GM12892 (cell line): ENCODE measurements at regions not wholly inside any gene's neighbourhood (a gene's known extent, or its start where the extent isn't known, plus 50 kb on each side); places are given as distances from the start of the nearest gene placed in this dataset.
"Not testable (repeated sequence)": the region's sequence is repeated elsewhere in the genome, so short reads cannot be mapped to it uniquely, and the experiment has no call there.

ENCODE experiments used
- DNase-seq: peaks from one replicate; pipeline ENCODE4 v3.0.0; 2011; ENCODE audit not compliant: insufficient read length
- FAIRE-seq: peaks from 2 replicates; lab custom pipeline; 2011; peaks lifted over from hg19 to GRCh38; lab: Jason Lieb, UNC
- POLR2A ChIP-seq: IDR thresholded peaks from 2 replicates; pipeline ENCODE4 v1.6.1; 2011; ENCODE audit warnings: low read depth, low read length, control low read depth
- POLR2AphosphoS5 ChIP-seq: IDR thresholded peaks from 2 replicates; pipeline ENCODE4 v1.6.1; 2011; ENCODE audit warnings: low read depth, low read length, control low read depth
- TAF1 ChIP-seq: IDR thresholded peaks from 2 replicates; pipeline ENCODE4 v1.6.1; 2011; ENCODE audit warnings: low read depth, mild to moderate bottlenecking, control low read depth, low read length, borderline replicate concordance

DNA sequence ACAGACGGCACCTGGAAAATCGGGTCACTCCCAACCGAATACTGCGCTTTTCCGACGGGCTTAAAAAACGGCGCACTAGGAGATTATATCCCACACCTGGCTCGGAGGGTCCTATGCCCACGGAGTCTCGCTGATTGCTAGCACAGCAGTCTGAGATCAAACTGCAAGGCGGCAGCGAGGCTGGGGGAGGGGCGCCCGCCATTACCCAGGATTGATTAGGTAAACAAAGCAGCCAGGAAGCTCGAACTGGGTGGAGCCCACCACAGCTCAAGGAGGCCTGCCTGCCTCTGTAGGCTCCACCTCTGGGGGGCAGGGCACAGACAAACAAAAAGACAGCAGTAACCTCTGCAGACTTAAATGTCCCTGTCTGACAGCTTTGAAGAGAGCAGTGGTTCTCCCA lies 64.5 kb downstream of the SLC30A10 start:
- DNase-seq, FAIRE-seq: not testable (repeated sequence)

DNA sequence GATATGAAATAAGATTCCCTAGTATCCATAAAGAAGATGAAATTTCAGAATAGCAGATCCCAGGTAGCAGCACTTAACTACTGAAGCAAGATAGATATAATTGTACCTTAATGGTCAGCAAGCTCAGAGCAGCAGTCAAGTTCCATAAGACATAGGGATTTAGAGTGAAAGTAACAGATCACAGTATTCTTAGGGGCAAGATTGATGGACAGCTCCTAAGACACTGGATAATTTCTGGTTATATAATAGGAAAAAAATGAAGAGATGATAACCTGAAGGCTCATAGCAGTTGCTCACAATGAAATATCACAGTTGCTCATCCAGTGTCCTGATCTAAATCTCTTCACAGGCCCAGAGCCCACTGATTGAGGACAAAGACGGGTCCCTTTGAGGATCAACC lies 66.0 kb downstream of the SLC30A10 start:
- FAIRE-seq (no peak), DNase-seq (no peak)
- TF ChIP-seq TAF1 (no peak), POLR2A (no peak), POLR2AphosphoS5 (no peak)

DNA sequence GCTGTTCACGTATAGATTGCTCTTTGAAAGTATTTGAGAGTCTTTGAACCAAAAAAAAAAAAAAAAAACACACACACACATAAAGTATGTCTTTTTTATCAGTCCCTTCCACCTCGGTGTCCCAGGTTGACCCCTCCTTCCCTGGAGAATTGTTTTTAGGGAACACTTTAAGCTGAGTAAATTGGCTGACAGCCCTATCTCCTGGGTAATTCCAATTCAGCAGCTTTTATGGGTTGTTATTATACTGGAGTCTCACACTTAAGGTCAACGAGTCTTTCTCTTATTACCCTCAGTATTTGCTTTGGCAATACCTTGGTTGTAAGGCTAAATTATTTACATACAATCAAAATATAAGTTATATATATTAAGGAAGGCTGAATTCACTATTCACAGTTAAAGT lies 69.4 kb downstream of the SLC30A10 start:
- DNase-seq: no peak
- no peak for FAIRE-seq
- TF ChIP-seq POLR2A (no peak), POLR2AphosphoS5 (no peak), TAF1 (no peak)

DNA sequence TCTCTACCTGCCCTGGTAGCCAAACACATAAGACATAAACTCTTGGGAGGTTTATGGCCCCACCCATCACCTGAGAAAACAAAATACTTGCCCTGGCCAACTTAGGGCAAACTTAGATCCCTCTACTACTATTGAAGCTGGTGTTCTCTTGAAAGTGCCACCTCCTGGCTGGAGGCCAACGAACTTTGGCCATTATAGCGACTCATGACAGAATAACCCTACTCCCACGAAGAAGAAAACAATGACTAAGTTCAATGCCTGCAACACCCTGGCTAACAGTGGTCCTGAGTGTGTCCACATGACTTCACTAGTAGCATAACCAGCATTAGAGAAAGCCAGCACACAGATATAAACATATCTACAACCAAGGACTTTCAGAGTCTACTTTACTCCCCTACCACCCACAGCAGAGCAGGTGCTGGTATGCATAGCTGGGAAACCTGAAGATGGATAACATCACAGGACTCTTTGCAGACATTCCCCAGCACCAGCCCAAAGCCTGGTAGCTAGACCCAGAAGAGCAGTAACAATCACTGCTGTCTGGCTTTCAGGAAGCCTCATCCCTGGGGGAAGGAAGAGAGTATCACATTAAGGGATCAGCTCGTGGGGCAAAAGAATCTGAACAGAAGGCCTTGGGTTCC lies 81.0 kb downstream of the SLC30A10 start:
- TF ChIP-seq POLR2A (no peak), TAF1 (no peak), POLR2AphosphoS5 (no peak)
- DNase-seq: no peak
- no peak for FAIRE-seq

DNA sequence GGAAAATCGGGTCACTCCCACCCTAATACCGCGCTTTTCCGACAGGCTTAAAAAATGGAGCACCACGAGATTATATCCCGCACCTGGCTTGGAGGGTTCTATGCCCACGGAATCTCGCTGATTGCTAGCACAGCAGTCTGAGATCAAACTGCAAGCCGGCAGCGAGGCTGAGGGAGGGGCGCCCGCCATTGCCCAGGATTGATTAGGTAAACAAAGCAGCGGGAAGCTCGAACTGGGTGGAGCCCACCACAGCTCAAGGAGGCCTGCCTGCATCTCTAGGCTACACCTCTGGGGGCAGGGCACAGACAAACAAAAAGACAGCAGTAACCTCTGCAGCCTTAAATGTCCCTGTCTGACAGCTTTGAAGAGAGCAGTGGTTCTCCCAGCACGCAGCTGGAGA lies 88.8 kb downstream of the SLC30A10 start:
- not testable (repeated sequence) for FAIRE-seq, DNase-seq

DNA sequence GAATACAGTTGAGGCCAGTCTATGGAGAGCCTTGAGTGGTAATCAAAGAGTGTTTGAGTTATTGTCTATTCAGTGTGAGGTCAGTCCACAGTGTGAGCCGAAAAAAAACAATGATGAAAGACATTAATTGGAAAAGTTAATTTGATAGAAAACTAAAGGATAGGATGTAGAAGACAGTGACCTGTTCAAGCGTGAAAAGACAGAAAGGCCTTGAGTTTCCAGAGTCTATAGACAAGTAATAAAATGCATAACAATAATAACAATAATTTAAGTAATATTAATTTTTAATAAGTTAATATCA lies 90.4 kb downstream of the SLC30A10 start:
- TF ChIP-seq POLR2A (no peak), TAF1 (no peak), POLR2AphosphoS5 (no peak)
- FAIRE-seq (no peak), DNase-seq (no peak)

DNA sequence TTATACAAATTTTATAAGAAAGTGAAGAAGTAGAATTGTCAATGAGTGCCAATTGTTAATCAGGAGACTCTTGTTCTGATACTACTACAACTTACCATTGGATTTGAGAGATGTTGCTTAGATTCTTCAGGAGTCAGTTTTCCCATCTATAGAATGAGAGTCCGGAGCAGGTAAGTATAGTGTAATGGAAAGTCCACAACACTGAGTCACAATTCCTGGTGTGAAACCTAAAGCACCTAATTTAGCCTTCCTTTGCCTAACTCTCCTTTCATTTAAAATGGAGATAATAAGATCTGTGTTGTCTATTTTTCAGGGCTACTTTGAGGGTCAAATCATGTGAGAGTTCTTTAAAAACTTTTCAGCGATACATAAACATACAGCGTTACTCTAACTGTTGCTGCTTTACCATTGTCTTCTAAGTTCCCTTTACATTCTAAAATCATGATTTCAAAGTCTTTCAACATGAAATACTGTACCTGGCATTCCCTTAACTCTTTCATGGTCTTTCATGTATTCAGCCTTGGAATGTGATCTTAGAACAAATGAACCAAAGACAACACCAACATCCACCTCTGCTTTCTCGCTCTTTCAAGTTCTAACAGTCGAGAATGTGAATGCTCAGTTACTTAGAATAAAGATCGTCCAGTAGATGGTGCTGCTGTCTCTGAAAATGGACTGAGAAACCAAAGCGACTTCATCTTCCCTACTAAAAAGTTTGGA lies 90.9 kb downstream of the SLC30A10 start:
- DNase-seq: peak; percentile 8
- no peak for TF ChIP-seq POLR2A
- no peak for FAIRE-seq

DNA sequence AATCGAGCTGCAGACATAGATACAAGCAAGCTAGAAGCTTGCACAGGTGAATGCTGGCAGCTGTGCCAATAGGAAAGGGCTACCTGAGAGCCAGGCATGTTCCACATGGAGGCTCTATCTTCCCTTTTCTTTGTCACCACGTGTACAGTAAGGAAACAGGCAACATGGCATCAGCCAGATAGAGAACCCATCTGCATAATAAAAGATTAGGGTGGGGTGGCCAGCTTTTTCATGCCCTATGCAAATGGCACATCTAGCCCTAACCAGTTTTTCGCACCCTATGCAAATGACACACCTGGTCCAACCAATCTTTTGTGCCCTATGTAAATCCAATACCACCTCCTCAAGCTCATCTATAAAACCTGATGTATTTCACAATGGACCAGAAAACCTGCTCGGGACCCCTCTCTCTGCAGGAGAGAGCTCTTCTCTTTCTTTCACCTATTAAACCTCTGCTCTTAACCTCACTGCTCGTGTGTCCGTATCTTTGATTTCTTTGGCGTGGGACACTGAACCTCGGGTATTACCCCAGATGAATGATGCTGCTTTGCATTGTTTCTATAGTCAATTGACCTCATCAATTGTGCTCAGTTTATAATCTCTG lies 93.9 kb downstream of the SLC30A10 start:
- FAIRE-seq (no peak), DNase-seq (no peak)
- TF ChIP-seq POLR2AphosphoS5 (no peak), TAF1 (no peak), POLR2A (no peak)

DNA sequence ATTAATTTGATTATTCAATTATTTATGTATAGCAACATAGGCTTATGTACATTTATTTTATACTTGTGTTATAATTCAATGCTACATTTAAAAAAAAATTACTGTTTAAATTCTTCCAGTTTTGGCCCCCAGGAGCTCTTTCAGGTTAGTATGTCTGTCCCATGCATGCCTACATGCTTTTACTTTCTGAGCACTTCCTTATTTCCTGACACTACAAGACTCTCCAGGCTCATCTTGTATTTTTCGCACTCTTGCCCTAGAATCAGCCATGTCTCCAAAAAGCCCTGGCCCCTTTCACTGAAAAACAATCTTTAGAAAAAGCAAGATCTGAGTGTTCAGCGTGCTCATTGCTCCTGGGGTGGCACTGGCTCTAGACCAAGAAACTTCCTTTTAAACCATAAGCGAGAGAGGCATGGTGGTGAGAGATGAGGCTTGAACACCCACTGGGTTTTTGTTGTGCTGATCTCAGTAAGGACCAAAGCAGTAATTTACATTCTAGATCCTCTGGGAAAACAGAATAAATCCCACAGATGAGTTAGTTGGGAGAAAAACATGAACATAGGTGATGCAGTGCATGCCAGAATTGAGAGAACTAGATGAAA lies 95.0 kb downstream of the SLC30A10 start:
- no peak for FAIRE-seq
- TF ChIP-seq POLR2AphosphoS5 (no peak), POLR2A (no peak), TAF1 (no peak)
- no peak for DNase-seq

DNA sequence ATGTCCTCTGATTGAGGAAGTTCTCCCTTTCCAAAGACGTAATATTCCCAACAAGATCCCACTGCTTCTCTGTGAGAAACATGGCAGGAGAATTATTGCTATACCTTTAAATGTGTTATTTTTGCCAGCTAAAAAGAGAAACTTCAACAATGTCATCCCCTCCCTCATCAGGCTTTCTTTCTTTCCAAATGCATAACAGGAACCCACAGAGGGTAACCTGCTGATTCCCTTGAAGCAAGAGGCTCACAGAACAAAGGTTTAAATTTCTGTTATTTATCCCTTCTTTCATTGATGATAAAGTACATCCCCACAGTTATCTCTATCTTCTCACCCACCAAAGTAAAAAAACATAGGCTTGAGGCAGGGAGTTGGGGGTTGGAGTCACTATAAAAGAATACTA lies 102.1 kb downstream of the SLC30A10 start:
- TF ChIP-seq TAF1 (no peak), POLR2AphosphoS5 (no peak), POLR2A (no peak)
- FAIRE-seq: no peak
- no peak for DNase-seq

DNA sequence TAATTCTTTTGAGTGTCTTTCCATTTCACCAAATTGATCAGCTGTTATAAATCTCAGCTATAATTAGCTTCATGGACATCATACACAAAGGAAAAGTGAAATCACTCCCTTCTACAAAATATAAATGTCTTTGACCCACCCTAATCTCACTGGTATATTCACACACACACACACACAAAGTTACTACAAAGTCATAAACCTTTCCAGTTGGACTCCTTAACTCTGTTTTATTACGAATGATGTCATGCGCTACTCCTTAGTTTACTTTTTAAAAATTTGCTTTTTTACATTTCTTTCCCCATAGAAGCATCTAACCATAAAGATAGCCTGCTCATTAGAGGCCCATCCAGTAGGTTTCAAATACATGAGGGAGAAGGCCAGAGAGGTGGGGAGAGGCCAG lies 103.0 kb downstream of the SLC30A10 start:
- DNase-seq (no peak), FAIRE-seq (no peak)
- TF ChIP-seq POLR2AphosphoS5 (no peak), TAF1 (no peak), POLR2A (no peak)

DNA sequence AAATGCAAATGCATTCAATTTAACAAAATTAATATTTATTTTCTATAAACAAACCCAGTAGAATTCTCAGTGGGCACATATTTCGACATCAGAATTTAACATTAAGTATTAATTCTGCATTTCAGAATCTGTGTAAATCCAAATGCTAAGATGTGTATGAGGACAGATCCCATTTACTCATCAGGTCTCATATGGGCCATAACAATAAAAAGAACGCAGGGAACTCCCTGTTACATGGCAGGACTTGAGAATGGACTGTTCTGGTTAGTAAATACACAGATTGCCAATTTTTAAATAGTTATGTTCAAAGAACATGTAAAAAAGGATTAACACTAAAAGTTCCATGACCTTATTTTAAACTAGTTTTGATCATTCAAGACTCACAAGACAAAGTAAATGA lies 104.0 kb downstream of the SLC30A10 start:
- no peak for TF ChIP-seq POLR2AphosphoS5
- no peak for TF ChIP-seq POLR2A
- no peak for TF ChIP-seq TAF1
- no peak for DNase-seq
- FAIRE-seq: no peak

DNA sequence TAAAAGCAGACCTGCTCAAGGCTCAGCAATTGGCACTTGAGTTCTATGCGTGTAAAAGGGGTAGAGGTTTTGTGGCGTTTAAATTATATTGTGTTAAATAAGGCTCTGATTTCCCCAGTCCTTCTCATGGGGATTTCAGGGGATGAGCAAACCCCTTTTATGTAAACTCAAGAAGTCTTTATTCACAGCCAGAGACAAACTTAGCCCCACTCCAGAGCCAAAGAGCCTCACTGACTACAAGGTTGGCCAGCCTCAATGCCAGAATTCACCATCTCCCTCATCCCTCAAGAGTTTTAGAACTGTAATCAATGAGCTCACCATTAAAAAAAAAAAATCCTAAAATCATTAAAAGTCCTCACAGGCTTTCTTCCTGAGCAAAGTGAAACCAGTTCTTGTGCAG lies 107.8 kb downstream of the SLC30A10 start:
- FAIRE-seq: no peak
- no peak for TF ChIP-seq POLR2A
- no peak for TF ChIP-seq TAF1
- no peak for TF ChIP-seq POLR2AphosphoS5
- no peak for DNase-seq
